GM12878 (cell line): ENCODE measurements at regions not wholly inside any gene's neighbourhood (a gene's known extent, or its start where the extent isn't known, plus 50 kb on each side); places are given as distances from the start of the nearest gene placed in this dataset.

ENCODE experiments used
- ATAC-seq: fragments of 200-7000 bp; cut with Tn5 transposase; 3 replicates; pipeline ENCODE4 v1.9.1; 2020; ENCODE audit warnings: mild to moderate bottlenecking, moderate library complexity
- BruUV-seq: library from RNA; stranded (reverse); fragments of 400-500 nt; replicated peaks from 2 replicates; lab custom pipeline; 2021; lab: Mats Ljungman, UMichigan
- CTCF ChIA-PET: fragments of 300-600 bp; sonication (Branson Sonifier 250); formaldehyde crosslinking; extraction: SDS; loops from one replicate; lab custom pipeline; 2021; ENCODE audit warnings: inconsistent platforms; lab: Yijun Ruan, JAX
- POLR2A ChIA-PET: fragments of 350-600 bp; formaldehyde crosslinking; extraction: SDS; loops from one replicate; lab custom pipeline; 2021; ENCODE audit warnings: inconsistent platforms; lab: Charles Lee
- RAD21 ChIA-PET: fragments of 300-600 bp; sonication (Branson Sonifier 250); formaldehyde crosslinking; loops from one replicate; lab custom pipeline; 2023; ENCODE audit warnings: antibody characterized with exemption; ENCODE audit not compliant: unreplicated experiment; lab: Charles Lee
- SMC1A ChIA-PET: fragments of 300-600 bp; sonication (Branson Sonifier 250); formaldehyde crosslinking; loops from one replicate; lab custom pipeline; 2023; ENCODE audit not compliant: unreplicated experiment, uncharacterized antibody; lab: Charles Lee
- DNase-seq: peaks from one replicate; pipeline ENCODE4 v3.0.0-alpha.2; 2011; ENCODE audit warnings: low read depth, low spot score
- FAIRE-seq: peaks from 3 replicates; lab custom pipeline; 2011; peaks lifted over from hg19 to GRCh38; lab: Jason Lieb, UNC
- H2AFZ ChIP-seq: 2 replicates; pipeline ENCODE4 v1.6.0; 2011; ENCODE audit warnings: low read depth, low read length, control low read depth; ENCODE audit not compliant: control insufficient read depth
- H3K27ac ChIP-seq: 2 replicates; pipeline ENCODE4 v1.5.1; 2011; ENCODE audit warnings: control low read depth; ENCODE audit not compliant: control insufficient read depth, insufficient read depth
- H3K27me3 ChIP-seq, 2 experiments: replicated peaks in 1 of 2; 2 replicates each; pipeline versions ENCODE4 v1.6.0 to v1.6.1; 2011; ENCODE audit warnings: low read length in 1 of 2; ENCODE audit not compliant: control insufficient read depth in 2 of 2, insufficient read depth in 2 of 2
- H3K36me3 ChIP-seq, 2 experiments: 2 replicates each; pipeline ENCODE4 v1.5.1; 2011; ENCODE audit warnings: low read length in 1 of 2; ENCODE audit not compliant: control insufficient read depth in 2 of 2, insufficient read depth in 2 of 2
- H3K4me1 ChIP-seq: 2 replicates; pipeline ENCODE4 v1.6.1; 2011; ENCODE audit warnings: mild to moderate bottlenecking, low read length, moderate library complexity, mixed read lengths; ENCODE audit not compliant: control insufficient read depth, insufficient read depth
- H3K4me2 ChIP-seq: 2 replicates; pipeline ENCODE4 v1.6.0; 2011; ENCODE audit warnings: control low read depth; ENCODE audit not compliant: control insufficient read depth, insufficient read depth
- H3K4me3 ChIP-seq: fragments of 200-600 bp; sonication (generic); 2 replicates; pipeline ENCODE4 v1.5.1; 2016
- H3K79me2 ChIP-seq: 2 replicates; pipeline ENCODE4 v1.6.0; 2011; ENCODE audit warnings: low read length; ENCODE audit not compliant: control insufficient read depth, insufficient read depth
- H3K9ac ChIP-seq: 2 replicates; pipeline ENCODE4 v1.8.0; 2011; ENCODE audit warnings: low read length, control low read depth, mixed read lengths; ENCODE audit not compliant: control insufficient read depth, insufficient read depth
- H3K9me3 ChIP-seq: replicated peaks from 3 replicates; pipeline ENCODE4 v1.5.1; 2011; ENCODE audit warnings: mild to moderate bottlenecking, low read length; ENCODE audit not compliant: control insufficient read depth, insufficient read depth
- H4K20me1 ChIP-seq: 2 replicates; pipeline ENCODE4 v1.6.0; 2011; ENCODE audit not compliant: control insufficient read depth, insufficient read depth
- BMI1 ChIP-seq: fragments of 450-650 bp; IDR thresholded peaks from 2 replicates; pipeline ENCODE4 v1.6.1; 2016; ENCODE audit warnings: mild to moderate bottlenecking, moderate library complexity, borderline replicate concordance
- CTCF ChIP-seq, 3 experiments: IDR thresholded peaks in 2 of 3; conservative IDR thresholded peaks in 1 of 3; 2 replicates each; pipeline ENCODE4 v1.5.1; 2011; ENCODE audit warnings: low read depth in 3 of 3, low read length in 3 of 3, mild to moderate bottlenecking in 3 of 3, control low read depth in 2 of 3, moderate library complexity in 2 of 3, inconsistent platforms in 1 of 3, mixed read lengths in 1 of 3; ENCODE audit not compliant: control insufficient read depth in 2 of 3, insufficient read depth in 1 of 3; ENCODE audit errors: extremely low read depth in 1 of 3
- EED ChIP-seq: sonication (generic); IDR thresholded peaks from 2 replicates; pipeline ENCODE4 v1.6.1; 2016; ENCODE audit warnings: antibody characterized with exemption, low read depth
- HCFC1 ChIP-seq: fragments of 150-350 bp; IDR thresholded peaks from 2 replicates; pipeline ENCODE4 v1.6.1; 2014; ENCODE audit warnings: low read length
- HDAC6 ChIP-seq: fragments of 200-600 bp; sonication (generic); IDR thresholded peaks from one replicate; pipeline ENCODE4 v1.8.0; 2017; ENCODE audit warnings: antibody characterized with exemption; ENCODE audit not compliant: unreplicated experiment
- KAT2A ChIP-seq: conservative IDR thresholded peaks from 2 replicates; pipeline ENCODE4 v1.6.1; 2011; ENCODE audit warnings: low read depth, low read length; ENCODE audit not compliant: control insufficient read depth
- LARP7 ChIP-seq: fragments of 450-650 bp; IDR thresholded peaks from 2 replicates; pipeline ENCODE4 v1.6.1; 2017; ENCODE audit warnings: mild to moderate bottlenecking
- NBN ChIP-seq: fragments of 450-650 bp; IDR thresholded peaks from 2 replicates; pipeline ENCODE4 v1.6.1; 2016
- NFXL1 ChIP-seq: fragments of 450-650 bp; IDR thresholded peaks from 2 replicates; pipeline ENCODE4 v1.6.1; 2017; ENCODE audit warnings: antibody characterized with exemption, mild to moderate bottlenecking, borderline replicate concordance
- PKNOX1 ChIP-seq: fragments of 450-650 bp; IDR thresholded peaks from 2 replicates; pipeline ENCODE4 v1.6.1; 2016; ENCODE audit warnings: mild to moderate bottlenecking
- SMAD5 ChIP-seq: IDR thresholded peaks from 2 replicates; pipeline ENCODE4 v1.6.1; 2016; ENCODE audit warnings: antibody characterized with exemption, low read depth
- TAF1 ChIP-seq: IDR thresholded peaks from 2 replicates; pipeline ENCODE4 v1.6.1; 2011; ENCODE audit warnings: mild to moderate bottlenecking, low read depth, low read length, borderline replicate concordance
- USF1 ChIP-seq: IDR thresholded peaks from 2 replicates; pipeline ENCODE4 v1.6.1; 2011; ENCODE audit warnings: borderline replicate concordance, low read depth, mild to moderate bottlenecking, moderate library complexity, mixed read lengths, low read length; ENCODE audit not compliant: insufficient read depth; ENCODE audit errors: extremely low read length
- ZNF217 ChIP-seq: fragments of 450-650 bp; IDR thresholded peaks from 2 replicates; pipeline ENCODE4 v1.6.1; 2017; ENCODE audit warnings: antibody characterized with exemption, mild to moderate bottlenecking
- ZNF274 ChIP-seq: IDR thresholded peaks from one replicate; pipeline ENCODE4 v1.8.0; 2011; ENCODE audit not compliant: insufficient read length, insufficient read depth
- ZSCAN29 ChIP-seq: fragments of 450-650 bp; IDR thresholded peaks from 2 replicates; pipeline ENCODE4 v1.6.1; 2017; ENCODE audit warnings: mild to moderate bottlenecking, moderate library complexity
- ZZZ3 ChIP-seq: IDR thresholded peaks from 2 replicates; pipeline ENCODE4 v1.6.1; 2011; ENCODE audit warnings: low read depth; ENCODE audit not compliant: control insufficient read depth, insufficient read length
- WGBS: methylation state at CpG from one replicate; pipeline ENCODE4 v1.1.6; 2016; ENCODE audit warnings: low lambda C conversion rate; ENCODE audit not compliant: insufficient replicate concordance, insufficient coverage; ENCODE audit errors: missing lambda C conversion rate; 5-methylcytosine and 5-hydroxymethylcytosine counted together
- in situ Hi-C: fragments of 300-500 bp; cut with MboI; formaldehyde crosslinking; loops from 9 replicates; pipeline ENCODE4 v1.14.3; 2018; ENCODE audit warnings: mixed read lengths
- intact Hi-C: fragments of 100-400 bp; cut with micrococcal nuclease; formaldehyde crosslinking; loops from one replicate; pipeline ENCODE4 v1.14.2; 2022; ENCODE audit not compliant: unreplicated experiment

DNA sequence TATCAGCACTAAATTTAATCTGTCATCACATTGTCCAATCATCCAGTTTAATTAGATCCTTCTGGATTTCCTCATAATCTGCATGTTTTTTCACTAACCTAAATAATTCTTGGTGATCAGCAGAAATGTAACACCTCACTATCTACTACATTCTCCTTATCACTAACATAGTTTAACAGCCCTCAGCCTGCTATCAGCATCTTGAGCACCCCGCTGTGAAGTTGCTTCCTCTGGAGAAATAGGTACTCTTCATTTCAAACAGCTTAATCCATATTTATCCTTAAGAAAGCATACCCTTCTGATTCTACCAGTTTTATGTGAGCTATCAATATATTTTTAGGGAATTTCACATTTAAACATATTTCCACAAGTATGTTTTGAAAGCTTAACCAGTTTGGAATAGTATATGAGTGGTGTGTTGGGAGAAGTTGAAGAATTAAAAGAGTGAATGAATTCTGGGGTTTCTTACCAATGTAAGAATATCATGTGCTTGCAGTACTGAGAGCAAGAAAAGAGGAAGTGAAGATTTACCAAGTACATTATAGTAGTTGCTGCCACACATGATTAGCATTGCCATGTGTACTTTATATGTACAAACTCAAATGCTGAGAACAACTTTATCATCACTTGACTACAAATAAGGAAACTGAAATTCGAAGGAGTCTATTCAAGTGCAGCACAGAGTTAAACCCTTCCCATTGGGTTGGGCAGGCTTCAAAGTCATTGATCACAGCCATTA, 771.1 kb upstream of the ADGRL4 start (continued):
- TF ChIP-seq CTCF (IDR thresholded peaks at IDR 0.05 in 2 of 3, conservative IDR thresholded peaks at IDR 0.05 in 1 of 3; ENCODE audit: control insufficient read depth in 2 of 3, extremely low read depth in 1 of 3, insufficient read depth in 1 of 3, low read depth in 3 of 3, low read length in 3 of 3) (no peak), USF1 (no peak)

- in situ Hi-C loops = no loop called here
- Histone ChIP-seq H2AFZ (no peak overlapping the region), H3K4me2 (no peak overlapping the region), H3K79me2 (no peaks in the 10 kb centered on the region), H3K9me3 (no peaks in the 10 kb centered on the region), H3K27ac (no peak overlapping the region), H3K9ac (no peak overlapping the region), H3K27me3 (no peaks in the 10 kb centered on the region), H3K4me1 (0 out of 2 replicates have a peak, but pooled peaks cover 3% of the 10 kb centered on the region), H3K36me3 (no peaks in the 10 kb centered on the region), H4K20me1 (no peaks in the 10 kb centered on the region), H3K4me3 (no peak overlapping the region)
- no peak for FAIRE-seq
- SMC1A ChIA-PET = no interaction called here
- BruUV-seq = no TSS peak
- CTCF ChIA-PET = no interaction called here
- TF ChIP-seq ZNF217 = no peak
- TF ChIP-seq TAF1 = no peak
- no peak for TF ChIP-seq NFXL1
- TF ChIP-seq KAT2A = no peak
- TF ChIP-seq SMAD5 = no peak
- TF ChIP-seq ZSCAN29 = no peak
- TF ChIP-seq EED = no peak
- TF ChIP-seq PKNOX1 = no peak
- no peak for TF ChIP-seq BMI1
- no peak for TF ChIP-seq HCFC1
- TF ChIP-seq NBN = no peak
- no peak for TF ChIP-seq ZZZ3
- no peak for TF ChIP-seq HDAC6
- no peak for TF ChIP-seq LARP7
- no peak for TF ChIP-seq ZNF274
- 42% methylated on average over 2 of the region's 2 CpGs for WGBS
- RAD21 ChIA-PET = no interaction called here
- POLR2A ChIA-PET = no interaction called here
- ATAC-seq = no peak
- intact Hi-C loops = no loop called here
- no peak for DNase-seq
Observed at GRCh38 chr1:79775402-79775801, 768.9 kb upstream of the ADGRL4 start.
